T-cell (primary cell): ENCODE measurements at regions not wholly inside any gene's neighbourhood (a gene's known extent, or its start where the extent isn't known, plus 50 kb on each side); places are given as distances from the start of the nearest gene placed in this dataset.

Experiments
- ATAC-seq, 4 experiments: fragments of 200-7000 bp in 3 of 4; fragments of 150-1000 bp in 1 of 4; cut with Tn5 transposase; replicated peaks in 1 of 4; 1 replicate in 3 of 4; 2 replicates in 1 of 4; pipeline ENCODE4 v1.10.0; 2021; ENCODE audit warnings: moderate library complexity in 3 of 4, mild to moderate bottlenecking in 2 of 4, moderate number of reproducible peaks in 1 of 4
- CTCF ChIA-PET, 2 donors: fragments of 300-600 bp; sonication (Branson Sonifier 250); formaldehyde crosslinking; loops; one replicate each; lab custom pipeline; 2022; ENCODE audit warnings: antibody characterized with exemption in 2 of 2; lab: Charles Lee
- POLR2A ChIA-PET, 2 donors: fragments of 300-600 bp; sonication (Branson Sonifier 250); formaldehyde crosslinking; loops; one replicate each; lab custom pipeline; 2022; ENCODE audit warnings: antibody characterized with exemption in 2 of 2; lab: Charles Lee
- DNase-seq, 35 experiments: peaks; one replicate each; pipeline versions ENCODE4 v3.0.0 to v3.0.0-alpha.2; 2013 to 2023
- H3K27ac ChIP-seq: one replicate; pipeline ENCODE4 v1.5.1; 2013; ENCODE audit warnings: low read length
- H3K27me3 ChIP-seq, 2 experiments: replicated peaks in 1 of 2; 1 replicate in 1 of 2; 2 replicates in 1 of 2; pipeline versions ENCODE4 v1.6.1 to v1.7.0; 2013; ENCODE audit warnings: low read length in 1 of 2, mixed read lengths in 1 of 2; ENCODE audit not compliant: control insufficient read depth in 2 of 2, insufficient read depth in 2 of 2; ENCODE audit errors: extremely low read depth in 1 of 2
- H3K36me3 ChIP-seq, 2 donors: 1 replicate in 1 of 2; 2 replicates in 1 of 2; pipeline versions ENCODE4 v1.6.1 to v1.7.0; 2013; ENCODE audit warnings: low read length in 1 of 2; ENCODE audit not compliant: control insufficient read depth in 2 of 2, insufficient read depth in 1 of 2; ENCODE audit errors: extremely low read depth in 1 of 2
- H3K4me1 ChIP-seq, 2 experiments: 1 replicate in 1 of 2; 2 replicates in 1 of 2; pipeline versions ENCODE4 v1.6.1 to v1.7.0; 2013; ENCODE audit warnings: low read length in 2 of 2, mixed read lengths in 1 of 2; ENCODE audit not compliant: insufficient read depth in 2 of 2, control insufficient read depth in 1 of 2; ENCODE audit errors: extremely low read depth in 1 of 2
- H3K4me3 ChIP-seq, 2 donors: 1 replicate in 1 of 2; 2 replicates in 1 of 2; pipeline versions ENCODE4 v1.5.1 to v1.7.0; 2013; ENCODE audit warnings: mild to moderate bottlenecking in 2 of 2, low read length in 1 of 2, moderate library complexity in 1 of 2; ENCODE audit not compliant: control insufficient read depth in 1 of 2; ENCODE audit errors: extremely low read depth in 1 of 2
- H3K9me3 ChIP-seq: 2 replicates; pipeline ENCODE4 v1.7.0; 2013
- H3K27ac Mint-ChIP-seq, 2 donors: one replicate each; pipeline ENCODE4 v1.8.0; 2020 to 2021; ENCODE audit warnings: mild to moderate bottlenecking in 2 of 2, mixed read lengths in 2 of 2
- H3K27me3 Mint-ChIP-seq, 2 donors: one replicate each; pipeline ENCODE4 v1.8.0; 2021 to 2022; ENCODE audit warnings: mixed read lengths in 2 of 2
- H3K36me3 Mint-ChIP-seq: one replicate; pipeline ENCODE4 v1.8.0; 2021; ENCODE audit warnings: mixed read lengths
- H3K4me1 Mint-ChIP-seq, 3 donors: one replicate each; pipeline ENCODE4 v1.8.0; 2020 to 2022; ENCODE audit warnings: mixed read lengths in 3 of 3, mild to moderate bottlenecking in 1 of 3
- H3K4me3 Mint-ChIP-seq, 3 donors: one replicate each; pipeline ENCODE4 v1.8.0; 2020 to 2022; ENCODE audit warnings: mild to moderate bottlenecking in 3 of 3, mixed read lengths in 3 of 3, moderate library complexity in 3 of 3
- H3K9me3 Mint-ChIP-seq, 3 donors: one replicate each; pipeline ENCODE4 v1.8.0; 2020 to 2022; ENCODE audit warnings: mixed read lengths in 3 of 3
- WGBS: methylation state at CpG from one replicate; pipeline ENCODE4 v1.1.5; 2013; ENCODE audit warnings: missing lambda C conversion rate; ENCODE audit not compliant: insufficient coverage; 5-methylcytosine and 5-hydroxymethylcytosine counted together

DNA sequence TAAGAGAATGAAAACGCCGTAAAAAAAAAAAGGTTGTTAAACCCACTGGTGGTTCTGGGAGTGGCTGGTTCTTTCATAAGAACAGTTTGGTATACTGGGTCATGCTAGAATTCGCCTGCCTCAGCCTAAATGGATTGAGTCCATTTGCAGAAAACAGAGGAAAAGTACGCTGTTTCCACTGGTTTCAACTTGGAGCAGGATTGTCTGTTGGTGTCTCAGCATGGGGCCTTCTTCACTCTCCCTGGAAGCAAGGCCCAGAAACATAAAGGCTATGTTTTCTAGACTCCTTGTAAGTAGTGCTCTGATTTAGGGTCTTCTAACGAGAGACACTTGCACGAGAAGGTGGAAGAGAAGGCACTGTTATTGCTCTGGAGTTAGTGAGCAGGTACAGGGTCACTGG is 116.9 kb upstream of the MTAP start:
- Histone ChIP-seq H3K27me3 (no peaks in the 10 kb centered on the region), H3K9me3 (no peaks in the 10 kb centered on the region), H3K4me3 (no peak overlapping the region), H3K4me1 (no peaks in the 10 kb centered on the region), H3K36me3 (no peaks in the 10 kb centered on the region), H3K27ac (no peak overlapping the region)
- POLR2A ChIA-PET: no interaction called here
- H3K27ac Mint-ChIP-seq: no peak overlapping the region
- H3K36me3 Mint-ChIP-seq: no peaks in the 10 kb centered on the region
- CTCF ChIA-PET: no interaction called here
- DNase-seq (no peak), ATAC-seq (no peak)
- peaks cover 0 to 3% of the 10 kb centered on the region in 2 donors for H3K27me3 Mint-ChIP-seq
- H3K9me3 Mint-ChIP-seq: no peaks in the 10 kb centered on the region
- no peak overlapping the region for H3K4me3 Mint-ChIP-seq
- H3K4me1 Mint-ChIP-seq: peaks cover 10 to 21% (median 18%) of the 10 kb centered on the region in 3 donors
- 88% methylated on average over 5 of the region's 6 CpGs for WGBS

DNA sequence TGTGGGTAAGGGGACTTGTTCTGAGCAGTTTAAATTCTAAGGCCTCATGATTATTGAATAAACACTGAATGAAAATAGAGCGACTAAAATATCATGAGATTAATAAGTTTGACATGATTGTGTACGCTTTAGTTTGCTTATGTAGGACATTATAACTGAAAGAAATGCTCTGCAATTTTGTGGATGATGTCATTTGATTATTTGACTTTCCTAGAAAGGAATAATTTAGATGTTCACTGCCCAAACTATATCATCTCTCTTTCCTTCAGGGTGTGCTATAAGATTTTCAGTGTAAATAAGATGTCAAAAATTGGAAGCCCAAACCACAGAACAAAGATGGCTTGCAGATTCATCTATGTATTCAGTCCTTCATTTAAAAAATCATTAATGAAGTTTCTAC is 115.7 kb upstream of the MTAP start:
- WGBS: no CpG with 5 or more reads among the region's 2 CpGs
- no peak for DNase-seq
- Histone ChIP-seq H3K4me3 (no peak overlapping the region), H3K27me3 (no peaks in the 10 kb centered on the region), H3K4me1 (no peaks in the 10 kb centered on the region), H3K27ac (no peak overlapping the region), H3K36me3 (no peaks in the 10 kb centered on the region), H3K9me3 (no peaks in the 10 kb centered on the region)
- CTCF ChIA-PET: interaction anchor here in 1 of 2 donors (0.5 kb wide), 1 partner anchor 330 kb away, joined by 3 read pairs; no protein-coding TSS in a partner anchor
- Mint-ChIP-seq H3K9me3 (no peaks in the 10 kb centered on the region), H3K36me3 (no peaks in the 10 kb centered on the region), H3K4me3 (no peak overlapping the region), H3K27me3 (no peaks in the 10 kb centered on the region), H3K4me1 (peaks cover 10 to 21% (median 18%) of the 10 kb centered on the region in 3 donors), H3K27ac (no peak overlapping the region)
- POLR2A ChIA-PET: no interaction called here
- ATAC-seq: no peak

DNA sequence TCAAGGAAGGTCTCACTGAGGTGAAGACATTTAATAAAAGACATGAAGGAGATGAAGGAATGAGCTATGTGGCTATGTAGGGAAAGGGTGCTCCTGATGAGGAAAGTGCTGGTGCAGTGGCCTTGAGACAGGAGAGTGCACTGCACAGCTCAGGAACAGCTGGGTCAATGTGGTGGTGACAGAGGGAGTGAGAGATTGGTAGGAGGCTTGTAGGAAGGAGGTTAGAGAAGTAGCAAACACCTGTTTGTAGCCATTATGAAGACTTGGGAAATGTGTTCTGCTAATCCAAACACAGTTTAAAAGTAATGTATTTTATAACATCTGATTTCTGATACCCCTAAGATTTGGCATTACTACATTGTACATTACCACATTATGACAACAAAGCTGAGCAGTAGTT is 115.1 kb upstream of the MTAP start:
- Histone ChIP-seq H3K36me3 (no peaks in the 10 kb centered on the region), H3K27ac (no peak overlapping the region), H3K4me3 (no peak overlapping the region), H3K4me1 (no peaks in the 10 kb centered on the region), H3K27me3 (no peaks in the 10 kb centered on the region), H3K9me3 (no peaks in the 10 kb centered on the region)
- DNase-seq: no peak
- Mint-ChIP-seq H3K4me3 (no peak overlapping the region), H3K9me3 (no peaks in the 10 kb centered on the region), H3K4me1 (peaks cover 10 to 21% (median 18%) of the 10 kb centered on the region in 3 donors), H3K27ac (no peak overlapping the region), H3K36me3 (no peaks in the 10 kb centered on the region), H3K27me3 (no peaks in the 10 kb centered on the region)
- ChIA-PET CTCF (no interaction called here), POLR2A (no interaction called here)
- ATAC-seq: no peak

DNA sequence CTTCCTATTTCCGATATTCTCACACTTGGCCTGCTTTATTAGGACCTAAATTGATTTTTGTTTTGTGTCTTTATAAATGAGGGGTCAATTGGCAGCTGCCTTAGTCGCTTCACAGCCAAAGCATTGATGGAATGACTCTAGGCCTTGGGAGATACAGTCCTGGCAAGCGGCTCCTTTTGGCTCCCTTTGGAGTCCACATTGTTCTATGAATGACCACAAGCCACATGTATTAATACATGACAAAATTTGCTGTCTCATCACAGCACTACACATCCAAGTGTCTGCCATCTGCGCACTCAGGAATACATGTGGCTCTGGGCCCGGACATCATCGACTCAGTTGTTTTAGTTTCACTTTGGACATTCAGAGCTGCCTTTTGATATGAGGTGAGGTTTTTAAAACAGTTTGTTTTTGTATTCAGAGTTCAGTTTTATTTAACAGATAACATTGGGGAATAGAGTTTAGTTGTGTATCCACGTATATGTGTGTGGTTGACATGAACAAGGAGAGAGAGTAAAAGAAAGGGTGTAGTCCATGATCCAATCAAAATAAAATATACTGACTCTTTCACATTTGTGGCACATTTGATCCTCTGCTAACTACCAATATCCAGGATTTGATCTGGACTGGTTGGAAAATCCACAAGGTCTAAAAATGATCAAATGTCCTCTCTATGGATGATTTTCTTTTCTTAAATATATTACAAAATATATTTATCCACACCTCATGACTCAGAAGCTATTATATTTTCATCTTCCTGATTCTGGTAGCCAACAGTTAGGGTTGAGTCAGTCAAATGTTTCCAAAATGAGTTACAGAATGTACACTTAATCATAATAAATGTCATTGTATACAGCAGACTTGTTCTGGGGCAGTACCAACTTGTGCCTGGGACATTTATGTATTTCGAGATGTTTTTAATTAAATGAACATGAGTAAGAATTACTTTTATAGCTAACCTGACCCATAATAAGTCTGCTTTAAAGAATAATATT is 114.0 kb upstream of the MTAP start:
- Mint-ChIP-seq H3K27ac (no peak overlapping the region), H3K27me3 (no peaks in the 10 kb centered on the region), H3K9me3 (no peaks in the 10 kb centered on the region), H3K4me3 (peak overlapping the region in 1 of 3 donors; percentile 9), H3K36me3 (no peaks in the 10 kb centered on the region), H3K4me1 (peaks cover 10 to 21% (median 18%) of the 10 kb centered on the region in 3 donors)
- Histone ChIP-seq H3K27me3 (no peaks in the 10 kb centered on the region), H3K36me3 (no peaks in the 10 kb centered on the region), H3K27ac (no peak overlapping the region), H3K4me1 (no peaks in the 10 kb centered on the region), H3K4me3 (no peak overlapping the region), H3K9me3 (no peaks in the 10 kb centered on the region)
- ATAC-seq (no peak), DNase-seq (no peak)
- ChIA-PET CTCF (interaction anchor here (0.5 to 0.9 kb wide), 2 partner anchors 21 to 370 kb away, joined by 4 to 5 read pairs; no protein-coding TSS in a partner anchor), POLR2A (no interaction called here)
- WGBS: 92% methylated on average over 5 of the region's 8 CpGs

DNA sequence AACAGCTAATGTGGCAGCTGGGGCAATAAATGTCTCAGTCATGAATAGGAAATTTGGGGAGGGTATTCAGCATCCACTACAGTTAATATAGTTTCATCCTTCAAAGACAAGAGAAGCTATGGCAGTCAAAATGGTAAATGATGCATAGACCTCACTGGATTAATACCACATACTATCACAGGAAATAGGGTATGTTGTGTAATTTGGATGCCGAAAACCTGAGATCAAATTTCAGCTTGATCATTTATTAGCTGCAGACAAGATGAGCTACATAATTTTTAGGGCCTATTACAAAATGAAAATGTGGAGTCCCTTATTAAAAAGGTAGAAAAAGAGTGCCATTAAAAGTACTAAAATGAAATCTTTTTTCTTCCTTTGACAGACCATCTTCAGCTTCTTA is 112.6 kb upstream of the MTAP start:
- H3K9me3 ChIP-seq: no peaks in the 10 kb centered on the region
- Mint-ChIP-seq H3K27me3 (no peaks in the 10 kb centered on the region), H3K27ac (no peak overlapping the region), H3K4me3 (no peak overlapping the region), H3K4me1 (peaks cover 7 to 14% (median 13%) of the 10 kb centered on the region in 3 donors), H3K9me3 (no peaks in the 10 kb centered on the region), H3K36me3 (no peaks in the 10 kb centered on the region)
- no peak for ATAC-seq
- ChIA-PET CTCF (interaction anchor here (0.6 to 1.9 kb wide), 3 partner anchors 18 to 246 kb away, joined by 3 to 6 read pairs (median 4); no protein-coding TSS in a partner anchor), POLR2A (interaction anchor here (0.7 to 1.0 kb wide), 2 partner anchors 26 to 157 kb away, joined by 3 to 4 read pairs; no protein-coding TSS in a partner anchor)
- H3K4me3 ChIP-seq: no peak overlapping the region
- no CpG with 5 or more reads among the region's 1 CpG for WGBS
- no peak for DNase-seq
- peaks cover 0 to 1% of the 10 kb centered on the region in 2 experiments for H3K27me3 ChIP-seq
- no peaks in the 10 kb centered on the region for H3K4me1 ChIP-seq
- no peak overlapping the region for H3K27ac ChIP-seq
- no peaks in the 10 kb centered on the region for H3K36me3 ChIP-seq

DNA sequence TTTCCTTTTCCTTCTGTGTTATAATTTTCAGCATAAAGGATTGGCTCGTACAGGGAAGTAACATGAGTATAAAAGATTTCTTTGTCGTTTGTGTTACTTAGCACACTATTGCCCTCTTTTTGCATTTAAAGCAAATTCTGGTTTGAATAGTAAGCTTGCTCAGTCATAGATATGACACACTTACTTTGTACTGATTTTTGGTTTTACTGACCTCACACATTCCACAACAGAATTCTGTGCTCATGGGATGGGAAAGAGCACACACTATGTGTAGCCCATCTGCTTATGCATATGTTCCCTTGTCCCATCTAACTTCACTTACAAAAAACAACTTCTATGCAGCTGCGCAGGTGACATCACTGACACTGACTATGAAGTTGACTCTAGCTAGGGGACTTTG is 111.9 kb upstream of the MTAP start:
- Histone ChIP-seq H3K4me3 (no peak overlapping the region), H3K27me3 (peaks cover 0 to 7% of the 10 kb centered on the region in 2 experiments), H3K27ac (no peak overlapping the region), H3K9me3 (no peaks in the 10 kb centered on the region), H3K4me1 (no peaks in the 10 kb centered on the region), H3K36me3 (no peaks in the 10 kb centered on the region)
- Mint-ChIP-seq H3K4me3 (no peak overlapping the region), H3K27me3 (no peaks in the 10 kb centered on the region), H3K9me3 (peaks cover 0 to 2% (median 0%) of the 10 kb centered on the region in 3 donors), H3K4me1 (peaks cover 5 to 7% (median 6%) of the 10 kb centered on the region in 3 donors), H3K27ac (no peak overlapping the region), H3K36me3 (no peaks in the 10 kb centered on the region)
- ATAC-seq: no peak
- CTCF ChIA-PET: interaction anchor here (0.6 to 1.9 kb wide), 3 partner anchors 18 to 246 kb away, joined by 3 to 6 read pairs (median 4); no protein-coding TSS in a partner anchor
- POLR2A ChIA-PET: interaction anchor here in 1 of 2 donors (1.0 kb wide), 1 partner anchor 157 kb away, joined by 3 read pairs; no protein-coding TSS in a partner anchor
- 100% methylated on average over 1 of the region's 3 CpGs for WGBS
- DNase-seq: no peak
